Type B pancreatic cell (in vitro differentiated cells): ENCODE measurements at regions not wholly inside any gene's neighbourhood (a gene's known extent, or its start where the extent isn't known, plus 50 kb on each side); places are given as distances from the start of the nearest gene placed in this dataset.
"Not testable (repeated sequence)": the region's sequence is repeated elsewhere in the genome, so short reads cannot be mapped to it uniquely, and the experiment has no call there.

Experiments used
- DNase-seq: peaks from one replicate; pipeline ENCODE4 v3.0.0; 2021; ENCODE audit warnings: mixed read lengths; ENCODE audit not compliant: unreplicated experiment; ENCODE audit errors: extremely low spot score
- H3K27ac Mint-ChIP-seq: 2 replicates; pipeline ENCODE4 v1.8.0; 2021; ENCODE audit warnings: mild to moderate bottlenecking, mixed read lengths
- H3K27me3 Mint-ChIP-seq: 2 replicates; pipeline ENCODE4 v1.8.0; 2021; ENCODE audit warnings: mixed read lengths
- H3K36me3 Mint-ChIP-seq: 2 replicates; pipeline ENCODE4 v1.8.0; 2021; ENCODE audit warnings: mixed read lengths
- H3K4me1 Mint-ChIP-seq: one replicate; pipeline ENCODE4 v1.8.0; 2021; ENCODE audit warnings: mixed read lengths; ENCODE audit not compliant: unreplicated experiment
- H3K4me3 Mint-ChIP-seq: 2 replicates; pipeline ENCODE4 v1.8.0; 2021; ENCODE audit warnings: mild to moderate bottlenecking, mixed read lengths
- H3K9me3 Mint-ChIP-seq: 2 replicates; pipeline ENCODE4 v1.8.0; 2021; ENCODE audit warnings: mixed read lengths
- TF ChIP-seq, protein P1 (sequence below): fragments of 200-600 bp; sonication (generic); conservative IDR thresholded peaks from 2 replicates; pipeline ENCODE4 v1.5.0; 2021; ENCODE audit warnings: antibody characterized with exemption, mild to moderate bottlenecking

DNA sequence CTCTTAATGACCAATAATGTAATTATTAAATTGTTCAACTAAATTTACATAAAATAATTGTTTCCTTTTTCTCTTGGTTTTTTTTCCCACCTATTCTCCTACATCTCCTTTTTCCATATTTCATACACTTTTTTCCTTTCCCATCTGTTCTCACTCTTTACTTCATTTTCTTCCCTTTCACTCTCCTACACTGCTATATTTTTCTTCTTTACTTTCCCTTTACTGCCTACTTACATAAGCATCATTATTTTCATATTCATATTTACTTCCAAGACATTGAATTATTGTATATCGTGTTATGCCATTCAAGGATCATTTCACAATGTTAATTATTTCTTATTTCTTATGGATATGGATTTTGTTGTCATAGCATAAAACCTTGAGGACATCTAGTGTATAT, 1275.6 kb downstream of the NSUN3 start:
- H3K27ac Mint-ChIP-seq = no peak overlapping the region
- TF ChIP-seq, protein P1, sequence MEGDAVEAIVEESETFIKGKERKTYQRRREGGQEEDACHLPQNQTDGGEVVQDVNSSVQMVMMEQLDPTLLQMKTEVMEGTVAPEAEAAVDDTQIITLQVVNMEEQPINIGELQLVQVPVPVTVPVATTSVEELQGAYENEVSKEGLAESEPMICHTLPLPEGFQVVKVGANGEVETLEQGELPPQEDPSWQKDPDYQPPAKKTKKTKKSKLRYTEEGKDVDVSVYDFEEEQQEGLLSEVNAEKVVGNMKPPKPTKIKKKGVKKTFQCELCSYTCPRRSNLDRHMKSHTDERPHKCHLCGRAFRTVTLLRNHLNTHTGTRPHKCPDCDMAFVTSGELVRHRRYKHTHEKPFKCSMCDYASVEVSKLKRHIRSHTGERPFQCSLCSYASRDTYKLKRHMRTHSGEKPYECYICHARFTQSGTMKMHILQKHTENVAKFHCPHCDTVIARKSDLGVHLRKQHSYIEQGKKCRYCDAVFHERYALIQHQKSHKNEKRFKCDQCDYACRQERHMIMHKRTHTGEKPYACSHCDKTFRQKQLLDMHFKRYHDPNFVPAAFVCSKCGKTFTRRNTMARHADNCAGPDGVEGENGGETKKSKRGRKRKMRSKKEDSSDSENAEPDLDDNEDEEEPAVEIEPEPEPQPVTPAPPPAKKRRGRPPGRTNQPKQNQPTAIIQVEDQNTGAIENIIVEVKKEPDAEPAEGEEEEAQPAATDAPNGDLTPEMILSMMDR = no peak
- peaks cover 4% of the 10 kb centered on the region for H3K9me3 Mint-ChIP-seq
- no peaks in the 10 kb centered on the region for H3K4me1 Mint-ChIP-seq
- H3K27me3 Mint-ChIP-seq = no peaks in the 10 kb centered on the region
- no peak for DNase-seq
- no peaks in the 10 kb centered on the region for H3K36me3 Mint-ChIP-seq
- no peak overlapping the region for H3K4me3 Mint-ChIP-seq

DNA sequence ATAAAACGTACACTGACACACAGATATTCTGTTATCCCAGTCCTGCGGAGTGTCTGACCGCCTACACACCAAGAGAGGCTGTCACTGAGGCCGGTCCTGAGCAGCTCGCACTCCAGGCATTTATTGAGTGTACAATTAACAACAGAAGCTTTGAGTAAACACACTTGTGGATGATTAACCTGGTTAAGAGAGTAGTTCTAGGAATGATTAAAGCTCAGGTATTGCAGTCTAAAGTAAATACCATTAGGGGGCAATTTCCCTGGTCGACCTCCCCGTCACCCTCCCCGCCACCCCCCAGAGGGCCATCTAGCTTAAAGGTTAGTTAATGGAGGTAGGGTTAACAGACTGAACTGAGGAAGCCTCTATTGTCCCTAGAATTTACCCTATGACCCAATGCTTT, 1278.5 kb downstream of the NSUN3 start:
- Mint-ChIP-seq H3K27me3 (no peaks in the 10 kb centered on the region), H3K4me3 (no peak overlapping the region), H3K27ac (no peak overlapping the region), H3K4me1 (no peaks in the 10 kb centered on the region), H3K9me3 (no peaks in the 10 kb centered on the region), H3K36me3 (no peaks in the 10 kb centered on the region)
- DNase-seq = no peak
- TF ChIP-seq, protein P1 = no peak

DNA sequence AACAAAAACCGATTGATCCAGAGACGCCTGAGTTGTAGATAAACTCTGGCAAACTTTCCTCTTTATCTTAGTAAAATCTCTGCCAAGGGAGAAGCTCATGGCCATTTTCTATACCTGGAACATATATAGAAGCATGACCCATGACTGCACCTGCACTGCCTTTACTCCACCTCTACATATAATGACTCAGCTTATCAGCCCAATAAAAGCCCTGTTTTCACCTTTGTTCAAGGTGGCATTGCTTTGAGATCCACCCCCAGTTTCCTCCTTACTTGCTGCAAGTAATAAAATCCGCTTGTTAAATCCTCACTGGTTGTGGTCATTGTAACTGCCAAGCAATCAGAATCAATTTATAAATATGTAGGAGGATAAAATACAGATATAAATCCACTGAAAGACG, 1280.4 kb downstream of the NSUN3 start:
- Mint-ChIP-seq H3K4me1 (peaks cover 5% of the 10 kb centered on the region), H3K27me3 (no peaks in the 10 kb centered on the region), H3K36me3 (no peaks in the 10 kb centered on the region), H3K9me3 (no peaks in the 10 kb centered on the region), H3K4me3 (no peak overlapping the region), H3K27ac (no peak overlapping the region)
- TF ChIP-seq, protein P1 = no peak
- no peak for DNase-seq

DNA sequence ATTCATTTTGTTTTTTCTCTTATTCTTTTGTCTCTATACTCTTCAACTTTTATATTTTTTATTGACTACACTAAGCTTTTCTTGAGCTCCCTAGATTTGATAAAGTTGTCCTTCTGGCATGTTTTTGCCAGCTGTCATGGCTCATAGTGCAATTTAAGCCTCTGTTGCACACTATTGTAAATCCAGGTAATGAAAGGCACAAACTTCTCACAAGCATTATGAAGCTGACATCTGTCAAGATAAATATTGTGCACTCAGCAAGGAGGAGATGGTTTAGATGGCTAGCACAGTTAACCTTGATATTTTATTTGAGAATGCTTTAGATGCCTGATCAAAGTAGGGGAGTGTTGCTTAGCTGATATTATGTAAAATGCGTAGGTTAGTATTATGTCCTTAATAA, 1280.9 kb downstream of the NSUN3 start:
- Mint-ChIP-seq H3K4me1 (peaks cover 5% of the 10 kb centered on the region), H3K27ac (no peak overlapping the region), H3K4me3 (no peak overlapping the region), H3K9me3 (no peaks in the 10 kb centered on the region), H3K36me3 (no peaks in the 10 kb centered on the region), H3K27me3 (no peaks in the 10 kb centered on the region)
- DNase-seq = no peak
- TF ChIP-seq, protein P1 = no peak

DNA sequence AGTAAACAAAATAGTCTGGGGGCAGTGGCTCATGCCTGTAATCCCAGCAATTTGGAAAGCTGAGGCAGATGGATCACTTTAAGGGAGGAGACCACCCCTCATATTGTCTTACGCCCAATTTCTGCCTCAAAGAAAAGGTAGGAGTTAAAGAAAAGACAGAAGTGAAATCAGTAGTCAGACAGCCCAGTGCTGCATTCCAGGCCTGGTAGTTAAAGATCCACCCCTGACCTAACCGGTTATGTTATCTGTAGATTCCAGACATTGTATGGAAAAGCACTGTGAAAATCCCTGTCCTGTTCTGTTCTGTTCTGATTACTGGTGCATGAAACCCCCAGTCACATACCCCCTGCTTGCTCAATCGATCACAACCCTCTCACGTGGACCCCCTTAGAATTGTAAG, 1285.1 kb downstream of the NSUN3 start:
- not testable (repeated sequence) for H3K36me3 Mint-ChIP-seq, H3K9me3 Mint-ChIP-seq
- H3K27ac Mint-ChIP-seq = peak overlapping the region; percentile 62

DNA sequence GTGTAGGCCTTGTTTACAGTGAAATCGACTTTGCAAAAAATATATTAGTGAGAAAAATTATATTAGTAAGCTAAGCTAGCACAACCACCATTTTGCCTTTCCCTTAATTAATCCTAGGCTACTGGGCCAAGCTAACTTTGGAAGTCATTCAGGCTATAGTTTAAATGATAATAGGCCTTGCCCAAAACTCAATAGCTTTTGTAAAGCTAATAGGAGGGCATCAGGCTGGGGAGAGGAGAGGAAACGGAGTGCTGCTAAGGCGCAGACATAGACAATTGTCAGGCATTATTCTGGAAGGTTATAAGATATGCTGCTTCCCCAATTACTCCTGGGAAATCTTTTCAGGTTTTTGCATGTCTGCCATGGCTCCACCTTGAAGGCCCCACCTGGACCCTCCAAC, 1286.0 kb downstream of the NSUN3 start:
- Mint-ChIP-seq H3K27ac (no peak overlapping the region), H3K9me3 (no peaks in the 10 kb centered on the region), H3K4me1 (peaks cover 5% of the 10 kb centered on the region), H3K36me3 (no peaks in the 10 kb centered on the region), H3K4me3 (no peak overlapping the region), H3K27me3 (no peaks in the 10 kb centered on the region)
- no peak for DNase-seq
- TF ChIP-seq, protein P1 = no peak

More for the DNA sequence above, 1285.1 kb downstream of the NSUN3 start:
- not testable (repeated sequence) for H3K4me3 Mint-ChIP-seq, H3K4me1 Mint-ChIP-seq, H3K27me3 Mint-ChIP-seq, DNase-seq
